ENCODE measurements at regions not wholly inside any gene's neighbourhood (a gene's known extent, or its start where the extent isn't known, plus 50 kb on each side); places are given as distances from the start of the nearest gene placed in this dataset.
A peak's percentile ranks its signal among the peaks of the same experiment; 100 is the strongest.

DNA sequence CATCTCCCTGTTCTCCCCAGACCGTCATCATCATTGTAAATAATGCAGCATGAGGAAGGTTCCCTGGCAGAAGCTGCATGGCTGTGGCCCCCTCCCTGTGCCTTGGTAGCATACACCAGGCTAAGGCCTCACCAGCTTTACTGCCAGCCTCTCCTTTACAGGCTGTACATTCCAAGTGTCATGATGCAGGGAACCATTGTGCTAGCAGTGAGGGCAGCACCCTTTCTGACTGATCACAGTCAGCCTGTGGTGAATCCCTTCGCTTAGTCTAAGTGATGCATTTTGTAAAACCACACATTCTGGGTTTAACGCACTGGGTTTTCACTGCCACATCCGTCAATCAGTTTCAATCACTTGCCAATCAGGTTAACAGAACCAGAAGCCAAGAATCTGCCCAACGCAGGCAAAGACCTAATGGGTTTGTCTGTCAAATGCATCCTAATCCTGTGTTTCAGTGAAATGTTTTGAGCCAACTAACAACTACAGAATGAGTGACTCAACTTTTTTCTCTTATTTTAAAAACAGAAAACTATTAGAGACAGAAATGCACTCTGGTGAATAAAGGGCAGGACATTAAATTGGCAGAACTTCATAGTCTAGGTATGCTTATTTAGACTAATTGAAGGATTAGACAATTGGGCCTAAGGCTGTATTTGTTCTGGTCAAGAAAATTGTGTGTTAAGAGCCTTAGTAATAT lies 225.9 kb upstream of the DPH6 start:
- DNase-seq (ENCODE audit: low spot score): no peak

DNA sequence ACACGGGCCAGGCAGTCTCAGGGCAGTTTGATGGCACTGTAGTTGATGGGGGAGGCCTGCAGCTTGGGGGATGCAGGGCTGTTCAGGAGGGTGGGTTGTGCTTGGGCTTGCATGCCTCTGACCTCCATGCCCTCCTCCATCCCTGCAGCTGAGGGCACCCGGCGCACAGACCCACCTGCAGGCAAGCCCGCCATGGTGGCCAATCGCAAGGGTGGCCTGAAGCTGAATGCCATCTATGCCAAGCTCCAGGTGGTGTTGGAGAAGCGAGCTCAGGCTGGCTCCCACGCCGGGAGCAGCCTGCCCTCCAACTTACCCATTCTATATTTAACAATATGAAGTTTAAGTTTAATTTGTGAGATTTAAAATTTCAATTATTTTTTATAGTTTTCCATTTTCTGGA lies 228.7 kb upstream of the DPH6 start:
- no peak for DNase-seq (ENCODE audit: low spot score)

DNA sequence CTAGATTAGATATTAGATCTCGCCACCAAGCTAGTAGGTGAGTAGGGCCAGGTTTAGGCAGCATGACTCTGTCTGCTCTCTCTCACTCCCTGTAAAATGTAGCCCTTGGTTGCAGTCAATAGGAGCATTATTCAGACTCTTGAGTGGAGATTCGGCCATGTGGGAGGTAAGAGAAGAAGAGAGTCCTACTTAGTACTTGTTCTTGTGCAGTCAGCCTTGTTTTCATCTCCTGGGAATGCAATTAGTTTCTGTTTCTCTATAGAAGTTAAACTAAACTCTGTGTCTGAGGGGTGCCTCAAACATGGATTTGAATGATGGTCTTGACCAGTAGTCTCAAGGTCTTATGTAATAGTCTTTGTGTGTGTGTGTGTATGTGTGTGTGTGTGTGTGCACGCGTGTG lies 229.5 kb upstream of the DPH6 start:
- DNase-seq (ENCODE audit: low spot score): peak; percentile 2

DNA sequence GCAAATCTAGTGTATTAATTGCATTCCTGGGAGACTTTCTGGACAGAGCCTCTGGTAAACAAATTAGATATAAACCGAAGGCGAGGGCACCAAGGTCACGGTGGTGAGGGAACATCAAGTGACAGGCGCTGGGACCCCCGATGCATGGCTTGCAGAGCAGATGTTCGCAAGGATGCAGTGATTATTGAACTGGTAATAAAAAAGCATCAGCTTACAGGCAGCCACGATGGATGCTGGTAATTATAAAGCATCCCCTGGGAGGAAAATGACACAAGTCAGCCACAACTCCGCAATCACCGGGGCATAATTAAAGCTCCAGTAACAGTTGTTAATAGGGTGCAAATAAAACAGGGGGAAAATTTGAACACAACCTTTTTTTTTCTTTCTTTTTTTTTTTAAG lies 231.1 kb upstream of the DPH6 start:
- DNase-seq (ENCODE audit: low spot score): no peak

DNA sequence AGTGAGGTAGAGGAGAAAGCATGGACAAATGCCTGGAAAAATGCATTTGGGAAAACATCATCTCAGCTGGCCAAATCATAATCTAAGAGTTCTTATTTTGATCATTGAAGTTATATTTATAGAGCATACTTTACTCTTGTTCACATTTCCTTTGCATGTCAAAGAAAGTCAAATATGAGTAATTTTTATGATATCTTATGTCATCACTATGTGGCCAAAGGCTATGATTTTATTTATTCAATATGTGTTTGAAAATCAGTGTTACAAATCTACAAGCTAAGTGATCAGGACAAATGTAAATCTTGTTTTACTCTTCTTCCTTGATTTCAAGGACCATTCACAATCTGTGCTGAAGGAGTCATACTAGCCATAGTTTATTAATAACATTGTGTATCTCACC lies 237.2 kb upstream of the DPH6 start:
- no peak for DNase-seq (ENCODE audit: low spot score)

DNA sequence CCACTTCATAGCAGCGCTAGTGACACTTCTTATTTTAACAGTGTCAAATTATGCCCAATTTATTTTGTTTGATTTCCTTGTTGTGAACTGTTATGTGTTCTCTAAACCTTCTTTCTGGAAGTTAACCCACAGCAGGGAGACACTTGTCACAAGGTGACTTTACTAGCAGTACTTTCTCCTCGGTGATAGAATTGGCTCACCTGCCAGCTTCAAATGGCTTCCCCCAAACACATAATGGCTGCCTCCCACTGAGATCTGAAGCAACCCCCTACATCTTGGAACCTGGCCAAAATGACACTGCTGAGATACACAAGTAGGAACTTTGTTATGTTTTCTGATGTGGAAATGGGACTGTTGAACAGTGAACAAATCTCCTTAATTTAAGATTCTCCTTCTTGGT lies 238.8 kb upstream of the DPH6 start:
- peak; percentile 10 for DNase-seq (ENCODE audit: low spot score)

DNA sequence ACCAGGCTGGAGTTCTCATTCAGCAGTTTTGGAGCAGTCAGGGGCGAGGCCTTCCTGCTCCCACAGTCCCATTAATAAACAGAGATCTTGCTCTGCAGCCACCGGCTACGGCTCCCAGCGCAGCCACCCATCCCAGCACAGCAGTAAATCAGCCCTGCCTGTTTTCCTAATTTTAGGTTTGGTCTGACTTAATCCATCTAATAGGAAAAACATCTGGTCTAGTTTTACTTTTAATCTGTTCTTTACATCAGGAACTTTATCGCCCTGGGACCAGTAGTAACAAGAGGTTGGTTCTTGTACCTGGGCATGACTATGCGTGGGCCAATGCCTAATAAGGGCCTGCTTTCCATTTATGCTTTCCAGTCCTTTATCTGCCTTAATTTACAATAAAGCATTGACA lies 264.0 kb upstream of the DPH6 start:
- no peak for DNase-seq (ENCODE audit: low spot score)

DNA sequence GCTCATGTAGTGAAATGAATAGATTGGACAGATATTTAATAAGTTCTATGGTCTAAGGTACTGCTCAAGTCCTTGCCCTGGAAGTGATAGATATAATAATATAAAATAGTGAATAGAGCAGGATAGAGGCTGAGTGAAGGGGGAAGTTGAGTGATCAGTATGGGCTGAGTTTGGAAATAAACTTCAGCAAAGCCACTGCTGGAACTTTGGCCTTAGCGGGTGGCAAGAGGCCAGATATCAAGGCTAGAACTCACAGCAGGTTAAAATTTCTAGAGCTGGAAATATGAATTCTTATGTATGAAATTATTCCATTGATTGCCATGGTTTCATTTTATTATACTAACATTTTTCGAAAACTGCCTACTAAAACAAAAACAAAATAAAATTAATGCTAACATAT lies 267.6 kb upstream of the DPH6 start:
- DNase-seq (ENCODE audit: low spot score): no peak

DNA sequence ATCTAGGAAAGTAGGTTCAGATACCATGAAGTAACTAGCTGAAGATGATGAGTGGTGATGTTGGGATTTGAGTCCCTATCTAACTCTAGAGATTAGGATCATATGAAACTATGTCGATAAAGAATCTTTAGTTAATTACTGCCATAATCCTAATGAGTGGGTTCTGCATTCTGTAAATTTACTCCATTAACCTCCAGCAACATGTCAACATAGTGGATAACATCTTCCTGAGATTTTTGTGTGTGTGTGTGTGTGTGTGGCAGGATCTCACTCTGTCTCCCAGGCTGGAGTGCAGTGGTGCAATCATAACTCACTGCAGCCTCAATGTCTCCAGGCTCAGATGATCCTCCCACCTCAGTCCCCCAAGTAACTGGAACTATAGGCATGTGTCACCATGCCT lies 272.9 kb upstream of the DPH6 start:
- no peak for DNase-seq (ENCODE audit: low spot score)

DNA sequence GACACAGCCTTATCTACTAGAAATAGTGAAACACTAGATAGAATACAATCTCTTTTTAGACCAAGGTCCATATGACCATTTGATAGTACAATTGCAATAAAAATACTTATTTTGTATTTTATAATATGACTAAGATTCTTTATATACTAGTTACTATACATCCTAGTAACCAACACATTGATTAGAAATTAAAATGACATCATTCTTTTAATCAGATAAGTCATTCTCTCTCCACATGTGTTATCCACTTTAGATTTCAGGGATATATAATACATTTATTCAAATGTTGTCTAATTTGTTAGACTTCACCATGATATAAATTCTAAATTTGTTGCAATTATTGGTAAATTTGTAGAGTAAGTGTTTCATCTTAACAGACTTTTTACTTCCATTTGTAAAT lies 276.2 kb upstream of the DPH6 start:
- no peak for DNase-seq (ENCODE audit: low spot score)

DNA sequence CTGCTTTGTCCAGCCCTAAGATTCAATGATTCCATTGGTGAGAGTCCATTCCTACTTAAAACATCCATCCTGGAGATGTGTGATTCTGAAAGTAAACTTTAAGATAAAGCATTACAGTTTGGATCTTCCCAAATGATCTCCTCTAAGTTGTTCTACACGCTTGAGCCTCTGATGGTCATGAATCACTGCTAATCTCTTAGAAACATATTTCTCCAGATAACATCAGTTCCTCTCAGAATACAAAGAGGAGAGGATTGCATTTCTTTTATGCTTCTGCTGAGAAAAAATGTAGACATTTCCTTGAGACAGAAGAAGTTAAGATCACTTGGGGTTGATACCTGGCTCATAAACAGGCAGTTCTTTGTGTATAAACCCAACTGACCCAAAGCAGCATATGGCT lies 281.2 kb upstream of the DPH6 start:
- no peak for DNase-seq (ENCODE audit: low spot score)

DNA sequence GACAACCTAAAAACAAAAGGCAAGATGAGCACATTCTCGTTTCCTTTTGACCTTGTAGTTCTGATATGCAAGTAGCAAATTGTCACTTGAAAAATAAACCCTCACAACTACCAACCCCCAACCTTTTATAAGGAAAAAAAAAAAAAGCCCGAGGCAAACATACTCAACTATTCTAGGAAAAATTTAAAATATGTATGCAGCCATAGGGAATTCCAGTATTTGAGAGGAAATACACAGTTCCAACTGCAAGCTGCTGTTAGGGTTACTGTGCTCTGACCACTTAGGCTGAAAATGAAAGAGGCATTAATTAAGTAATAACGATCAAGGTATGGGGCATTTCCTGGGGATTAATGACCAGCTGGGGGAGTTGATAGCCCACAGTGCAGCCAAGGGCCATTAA lies 281.9 kb upstream of the DPH6 start:
- no peak for DNase-seq (ENCODE audit: low spot score)

DNA sequence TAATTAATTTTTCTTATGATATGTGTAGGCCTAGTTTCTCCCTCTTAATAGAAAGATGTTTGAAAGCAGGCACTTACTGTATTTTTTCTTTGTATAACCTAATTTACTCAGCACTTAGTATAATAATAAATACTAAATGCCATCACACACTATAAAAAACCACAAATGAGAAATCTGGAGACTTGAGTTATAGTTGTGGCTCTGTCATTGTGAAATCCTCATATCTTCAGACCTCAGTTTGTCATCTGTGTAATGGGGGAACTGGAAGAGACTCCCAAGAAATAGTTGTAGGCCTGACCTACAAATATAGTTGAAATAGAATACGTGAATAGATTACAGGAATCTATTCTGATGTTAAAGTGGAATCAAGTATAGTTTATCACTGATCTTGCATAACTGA lies 287.6 kb upstream of the DPH6 start:
- DNase-seq (ENCODE audit: low spot score): no peak

DNA sequence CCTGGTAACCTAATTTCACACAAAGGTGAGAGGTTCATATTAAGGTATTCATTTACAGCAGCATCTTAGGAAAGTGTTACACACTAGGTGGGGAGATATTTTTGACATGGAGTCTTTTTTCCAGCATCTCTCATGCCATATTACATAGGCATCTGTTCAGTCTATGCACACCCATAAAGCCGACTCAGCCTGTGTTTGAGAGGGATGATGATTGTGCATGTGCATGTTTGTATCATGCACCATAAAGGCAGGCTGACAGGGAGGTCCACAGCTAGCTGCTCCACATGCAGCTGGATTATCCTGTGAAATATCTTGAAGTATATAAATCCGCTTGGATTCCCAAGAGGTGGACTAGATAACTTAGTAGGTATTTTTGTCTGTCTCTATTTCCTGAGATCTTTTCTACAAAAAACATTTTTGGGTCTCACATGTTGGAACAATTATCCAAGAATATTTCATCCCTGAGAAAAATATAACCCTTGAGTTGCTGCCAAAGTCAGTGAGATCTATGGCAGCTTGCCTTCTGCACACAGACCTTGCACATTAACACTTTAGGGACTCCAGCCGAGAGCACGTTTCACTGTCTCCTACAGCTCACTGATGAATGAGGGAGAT lies 288.4 kb upstream of the DPH6 start:
- DNase-seq (ENCODE audit: low spot score): no peak

DNA sequence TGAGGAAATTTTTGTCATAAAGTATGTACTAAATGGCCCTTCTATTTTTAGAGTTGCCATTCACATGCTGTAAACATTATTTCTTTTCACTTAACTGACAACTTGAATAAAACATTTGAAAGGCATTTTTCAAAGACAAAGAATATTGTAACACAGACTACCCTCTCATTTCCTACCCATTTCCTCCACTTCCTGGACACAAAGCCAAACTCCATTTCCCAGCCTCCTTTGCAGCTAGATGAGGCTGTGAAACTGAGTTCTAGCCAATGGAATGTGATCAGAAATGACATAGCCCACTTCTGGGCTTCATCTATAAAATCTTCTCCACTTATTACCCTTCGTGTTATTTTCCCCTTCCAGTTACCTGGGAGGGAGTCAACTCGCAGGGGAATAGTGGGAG lies 288.9 kb upstream of the DPH6 start:
- DNase-seq (ENCODE audit: low spot score): no peak

DNA sequence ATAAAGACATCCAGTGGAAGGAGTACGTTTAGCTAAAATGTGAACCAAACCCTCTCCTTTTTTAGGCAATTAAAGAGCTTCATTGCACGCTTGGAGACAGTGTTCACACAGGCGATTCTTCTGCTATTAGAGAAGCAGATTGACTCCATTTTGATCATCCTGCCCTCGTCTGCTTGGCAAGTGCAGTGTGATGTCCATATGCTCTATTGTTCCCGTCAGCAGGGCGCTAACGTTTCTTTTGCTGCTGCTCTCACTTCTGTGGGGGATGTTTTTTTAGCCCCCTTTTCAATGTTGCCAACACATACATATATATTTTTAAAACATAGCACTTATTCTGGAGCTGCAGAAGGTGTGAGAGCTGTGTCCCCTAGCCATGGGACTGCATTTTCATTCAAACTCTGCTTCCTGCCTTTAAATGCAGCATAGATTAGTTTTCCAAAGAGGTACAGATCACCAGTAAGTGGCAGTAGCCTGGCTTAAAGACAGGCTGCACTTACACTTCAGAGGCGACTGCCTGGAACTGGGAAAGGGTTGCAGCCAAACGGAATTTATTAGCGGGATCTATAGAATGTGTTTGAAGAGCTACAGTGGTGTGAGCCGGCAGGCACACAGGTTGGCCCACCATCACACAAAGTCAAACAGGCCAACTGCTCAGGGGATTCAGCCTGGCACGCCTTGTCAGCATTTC lies 292.6 kb upstream of the DPH6 start:
- no peak for DNase-seq (ENCODE audit: low spot score)

DNA sequence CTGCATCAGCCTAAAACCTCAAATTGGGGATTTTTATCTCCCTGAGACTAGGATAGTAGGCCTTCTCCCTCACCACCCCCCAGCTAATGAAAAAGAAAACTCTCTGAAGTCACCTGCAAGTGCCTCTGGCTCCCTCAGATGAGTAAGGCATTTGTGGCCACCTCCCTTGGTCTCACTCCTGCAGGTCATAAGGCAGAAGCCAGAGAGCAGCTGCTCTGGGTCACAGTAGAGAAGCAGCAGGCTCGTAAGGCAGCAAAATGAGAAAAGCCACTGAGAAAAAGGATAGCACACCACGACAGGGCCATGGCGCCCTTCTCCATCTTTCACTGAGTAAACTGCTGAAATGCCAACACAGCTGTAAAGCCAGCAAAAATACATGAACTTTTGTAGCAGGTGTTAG lies 296.7 kb upstream of the DPH6 start:
- no peak for DNase-seq (ENCODE audit: low spot score)

DNA sequence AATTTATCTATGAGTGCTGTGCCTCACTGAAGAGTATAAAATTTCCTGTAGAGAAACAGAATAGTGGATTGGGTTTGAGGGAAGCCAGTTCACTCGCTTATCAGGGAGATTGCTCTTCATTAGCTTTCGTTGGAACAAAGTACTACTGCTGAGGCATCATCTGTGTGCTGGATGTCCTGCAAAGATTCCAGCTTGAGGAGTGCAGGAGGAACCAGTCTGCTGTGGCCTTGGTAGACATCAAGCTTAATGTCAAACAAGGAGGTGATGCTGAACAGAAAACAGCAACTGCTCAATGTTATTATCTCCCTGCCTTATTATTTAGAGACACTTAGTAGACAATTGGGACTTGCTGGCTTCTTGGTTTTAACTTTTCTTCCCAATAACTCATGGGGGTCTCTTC lies 297.5 kb upstream of the DPH6 start:
- no peak for DNase-seq (ENCODE audit: low spot score)

DNA sequence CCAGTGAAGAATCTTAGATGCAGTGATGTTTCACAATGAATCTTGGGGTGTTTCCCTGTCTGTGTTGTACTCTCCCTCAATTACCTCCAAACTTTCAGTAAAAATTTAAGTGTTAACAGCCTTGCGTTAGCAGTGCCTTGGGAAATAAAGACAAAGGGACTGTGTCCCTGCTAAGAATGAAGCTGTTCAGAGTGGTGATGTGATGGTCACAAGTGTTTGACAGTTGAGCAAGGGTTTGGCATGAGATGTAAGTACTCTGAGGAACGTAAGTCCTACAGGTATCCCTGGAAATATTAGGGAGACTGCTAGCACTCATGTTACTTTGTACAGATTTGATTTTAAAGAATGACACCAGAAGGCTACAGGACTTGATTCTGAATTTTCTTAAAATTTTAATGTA lies 304.3 kb upstream of the DPH6 start:
- DNase-seq (ENCODE audit: low spot score): no peak

DNA sequence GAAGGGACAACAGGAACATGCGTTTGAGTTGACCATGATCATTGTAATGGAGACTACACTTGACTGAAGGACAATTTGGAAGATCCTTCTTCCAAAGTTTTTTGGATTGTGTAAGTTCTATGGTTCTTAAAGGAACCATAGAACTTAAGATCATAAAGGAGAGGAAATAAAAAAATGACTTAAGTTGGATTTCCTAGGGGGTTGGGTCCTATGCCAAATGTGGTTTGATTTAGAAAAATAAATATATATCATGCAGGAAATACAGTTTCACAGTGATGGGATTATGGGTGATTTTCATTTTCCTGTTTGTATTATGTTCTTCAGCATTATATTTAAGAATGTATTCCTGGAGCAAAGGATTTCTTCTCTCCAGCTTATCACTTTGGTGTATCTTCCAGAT lies 305.5 kb upstream of the DPH6 start:
- no peak for DNase-seq (ENCODE audit: low spot score)

DNA sequence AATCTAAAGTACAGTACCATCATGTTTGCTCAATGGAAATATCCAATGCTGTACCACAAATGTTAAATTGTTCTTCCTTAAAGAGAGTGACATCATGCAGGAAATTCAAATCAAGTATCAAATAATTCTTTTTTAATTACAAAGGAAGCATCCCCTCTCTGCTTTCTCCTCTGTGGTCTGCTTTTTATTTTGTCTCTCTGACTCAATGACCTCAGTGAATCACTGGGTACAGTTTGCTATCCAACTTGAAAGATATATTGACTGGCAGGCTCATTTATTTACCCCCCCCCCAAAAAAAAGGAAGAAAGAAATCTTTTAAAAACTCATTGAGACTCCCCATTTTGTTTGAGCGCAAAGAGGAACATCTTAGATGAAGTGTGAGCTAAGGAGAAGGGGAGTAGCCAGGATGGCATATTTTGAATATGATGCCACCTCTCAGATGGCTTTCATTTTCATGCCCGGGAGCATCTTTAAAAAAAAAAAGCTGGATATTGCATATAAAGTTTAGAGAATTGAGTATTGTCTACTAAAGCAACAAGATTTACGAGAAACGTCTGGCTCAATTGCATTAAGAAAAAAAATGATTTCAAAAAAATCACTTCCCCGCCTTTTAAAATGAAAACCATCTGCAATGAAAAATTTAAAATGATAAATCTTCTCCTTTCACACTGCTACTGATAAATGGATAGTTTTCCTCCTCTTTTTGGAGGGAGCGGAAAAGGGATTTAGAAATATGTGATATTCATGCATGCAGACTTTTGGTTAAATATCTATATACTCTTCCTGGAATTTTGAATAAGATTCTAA lies 307.1 kb upstream of the DPH6 start:
- DNase-seq (ENCODE audit: low spot score): no peak

DNA sequence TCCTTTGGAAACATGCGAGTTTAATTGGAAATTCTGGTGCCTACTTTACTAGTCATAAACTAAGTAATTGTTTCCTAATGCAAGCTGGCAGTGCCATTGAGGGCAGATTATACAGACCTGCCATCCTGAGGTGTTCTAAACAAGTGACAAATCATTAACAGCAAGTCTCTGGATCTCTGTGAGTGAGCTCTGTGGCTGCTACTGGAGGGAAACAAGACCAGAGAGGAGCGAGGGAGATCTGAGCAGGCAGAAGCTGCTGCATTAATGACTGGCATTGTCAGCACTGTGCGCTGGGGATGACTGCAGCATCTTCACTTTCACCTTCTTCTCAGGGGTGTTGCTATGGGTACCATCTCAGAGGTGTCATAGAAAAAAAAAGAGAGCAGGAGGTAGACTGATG lies 308.4 kb upstream of the DPH6 start:
- DNase-seq (ENCODE audit: low spot score): peak; percentile 1
